Stimulated activated naive B cell treated with anti-CD40 and anti-IgM and Interleukin-4, amounts not matched to agents 10 μg/mL and 1 μg/mL and 100 μg/mL, for 72 hours (primary cell): ENCODE measurements at regions not wholly inside any gene's neighbourhood (a gene's known extent, or its start where the extent isn't known, plus 50 kb on each side); places are given as distances from the start of the nearest gene placed in this dataset.

Experiments
- ATAC-seq, 2 donors: fragments of 150-1000 bp; cut with Tn5 transposase; replicated peaks; 2 replicates each; pipeline ENCODE4 v1.10.0; 2021; ENCODE audit warnings: moderate library complexity in 1 of 2
- DNase-seq: peaks from one replicate; pipeline ENCODE4 v3.0.0; 2021
- H3K27ac Mint-ChIP-seq: one replicate; pipeline ENCODE4 v1.8.0; 2022; ENCODE audit warnings: mild to moderate bottlenecking, mixed read lengths
- H3K27me3 Mint-ChIP-seq, 2 donors: one replicate each; pipeline ENCODE4 v1.8.0; 2022; ENCODE audit warnings: mixed read lengths in 2 of 2
- H3K36me3 Mint-ChIP-seq, 2 donors: one replicate each; pipeline ENCODE4 v1.8.0; 2022; ENCODE audit warnings: mixed read lengths in 2 of 2, mild to moderate bottlenecking in 1 of 2
- H3K4me1 Mint-ChIP-seq, 2 donors: one replicate each; pipeline ENCODE4 v1.8.0; 2022; ENCODE audit warnings: mixed read lengths in 2 of 2, mild to moderate bottlenecking in 1 of 2
- H3K4me3 Mint-ChIP-seq, 2 donors: one replicate each; pipeline ENCODE4 v1.8.0; 2022; ENCODE audit warnings: mild to moderate bottlenecking in 2 of 2, mixed read lengths in 2 of 2, moderate library complexity in 1 of 2
- H3K9me3 Mint-ChIP-seq, 2 donors: one replicate each; pipeline ENCODE4 v1.8.0; 2022; ENCODE audit warnings: mixed read lengths in 2 of 2, mild to moderate bottlenecking in 1 of 2

DNA sequence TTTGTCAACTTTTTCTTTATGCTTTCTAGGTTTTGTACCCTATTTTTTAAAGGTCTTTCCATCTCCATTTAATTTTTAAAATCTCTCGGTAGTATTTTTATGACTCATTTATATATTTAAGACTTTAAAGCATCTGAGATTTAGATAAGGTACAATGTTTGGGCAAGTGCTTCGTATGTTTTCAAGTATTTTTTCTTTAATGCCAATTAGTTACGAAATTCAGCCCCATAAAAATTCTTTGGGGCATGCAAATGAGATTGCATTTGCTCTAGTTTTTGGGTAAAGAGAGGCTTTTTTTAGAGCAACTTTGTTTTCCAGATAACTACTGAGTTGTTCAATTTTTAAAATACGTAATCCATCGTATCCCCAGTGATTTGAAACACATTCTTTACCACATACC lies 65.3 kb upstream of the CRHR1 start:
- Mint-ChIP-seq H3K4me1 (no peaks in the 10 kb centered on the region), H3K36me3 (peaks cover 0 to under 1% of the 10 kb centered on the region in 2 donors), H3K27me3 (peaks cover 45 to 65% of the 10 kb centered on the region in 2 donors), H3K27ac (no peak overlapping the region), H3K9me3 (peaks cover under 1 to 1% of the 10 kb centered on the region in 2 donors), H3K4me3 (no peak overlapping the region)
- no peak for DNase-seq
- no peak for ATAC-seq

DNA sequence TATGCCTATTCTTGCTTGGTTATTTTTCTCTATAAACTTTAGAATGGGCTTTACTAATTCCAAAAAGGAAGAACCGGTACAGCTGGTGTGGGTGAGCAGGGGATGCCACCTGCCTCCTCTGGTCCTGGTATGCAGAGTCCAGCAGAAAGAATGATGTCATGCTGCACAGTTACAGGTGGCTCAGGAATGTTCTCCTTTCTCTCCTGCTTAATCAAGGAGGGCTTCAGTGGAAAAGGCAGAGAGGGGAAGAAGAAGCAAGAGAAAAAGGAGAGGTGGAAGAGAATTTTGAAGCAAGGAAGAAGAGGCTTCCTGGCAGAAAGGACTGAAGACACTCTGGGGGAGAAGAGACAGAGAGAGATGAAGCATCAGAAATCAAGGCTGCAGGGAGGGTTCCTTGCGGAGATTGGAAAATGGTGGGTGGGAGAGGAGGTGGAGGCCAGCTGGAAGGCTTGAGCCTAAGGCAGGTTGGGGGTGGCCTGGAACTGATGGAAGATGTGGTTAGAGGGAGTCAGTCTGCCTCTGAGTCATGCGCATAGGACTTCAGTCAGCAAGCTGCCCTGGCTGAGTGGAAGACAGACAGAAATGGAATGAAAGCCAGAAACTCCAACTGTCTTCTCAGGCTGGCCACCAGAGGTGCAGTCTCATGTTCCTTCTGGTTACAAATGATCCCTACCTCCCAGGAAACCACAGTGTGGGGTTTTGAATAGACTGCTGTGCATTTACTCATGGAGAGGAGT lies 64.6 kb upstream of the CRHR1 start:
- H3K4me3 Mint-ChIP-seq = no peak overlapping the region
- peaks cover 44 to 66% of the 10 kb centered on the region in 2 donors for H3K27me3 Mint-ChIP-seq
- peaks cover 3 to 5% of the 10 kb centered on the region in 2 donors for H3K9me3 Mint-ChIP-seq
- H3K4me1 Mint-ChIP-seq = no peaks in the 10 kb centered on the region
- DNase-seq (no peak), ATAC-seq (no peak)
- peaks cover 0 to 3% of the 10 kb centered on the region in 2 donors for H3K36me3 Mint-ChIP-seq
- no peak overlapping the region for H3K27ac Mint-ChIP-seq

DNA sequence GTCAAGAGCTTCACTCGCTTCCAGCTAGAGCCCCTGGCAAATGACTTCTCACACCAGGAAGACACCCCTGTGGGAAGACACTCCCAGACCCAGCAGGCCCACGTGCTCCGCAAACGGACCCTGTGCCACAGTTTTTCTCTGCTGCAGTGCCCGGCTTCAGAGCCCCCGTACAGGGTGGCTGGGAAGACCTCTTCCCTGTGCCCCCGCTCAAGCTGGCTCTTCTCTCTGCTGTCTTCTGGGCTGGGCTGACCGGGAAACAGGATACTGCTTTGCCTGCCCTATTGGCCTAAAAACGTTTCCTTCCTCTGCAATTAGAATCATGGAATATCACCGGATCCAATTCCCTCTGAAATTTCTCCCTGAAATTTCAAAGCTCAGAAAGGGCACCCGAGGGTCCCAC lies 63.7 kb upstream of the CRHR1 start:
- Mint-ChIP-seq H3K4me1 (no peaks in the 10 kb centered on the region), H3K4me3 (no peak overlapping the region)
- no peak for ATAC-seq

GRCh38 chr17:45722161-45722560 lies 62.0 kb upstream of the CRHR1 start:
- DNase-seq (no peak), ATAC-seq (no peak)
- peaks cover 49 to 66% of the 10 kb centered on the region in 2 donors for H3K27me3 Mint-ChIP-seq
- H3K9me3 Mint-ChIP-seq = peaks cover 6 to 9% of the 10 kb centered on the region in 2 donors
- peaks cover 2 to 3% of the 10 kb centered on the region in 2 donors for H3K36me3 Mint-ChIP-seq
- no peak overlapping the region for H3K4me3 Mint-ChIP-seq
- peaks cover 0 to 2% of the 10 kb centered on the region in 2 donors for H3K4me1 Mint-ChIP-seq
- no peak overlapping the region for H3K27ac Mint-ChIP-seq

More for the DNA sequence above, 63.7 kb upstream of the CRHR1 start:
- peaks cover 3 to 5% of the 10 kb centered on the region in 2 donors for H3K9me3 Mint-ChIP-seq
- H3K27me3 Mint-ChIP-seq = peaks cover 45 to 65% of the 10 kb centered on the region in 2 donors
- peaks cover 0 to 3% of the 10 kb centered on the region in 2 donors for H3K36me3 Mint-ChIP-seq
- peak overlapping the region; percentile 37 for H3K27ac Mint-ChIP-seq
- DNase-seq = no peak

DNA sequence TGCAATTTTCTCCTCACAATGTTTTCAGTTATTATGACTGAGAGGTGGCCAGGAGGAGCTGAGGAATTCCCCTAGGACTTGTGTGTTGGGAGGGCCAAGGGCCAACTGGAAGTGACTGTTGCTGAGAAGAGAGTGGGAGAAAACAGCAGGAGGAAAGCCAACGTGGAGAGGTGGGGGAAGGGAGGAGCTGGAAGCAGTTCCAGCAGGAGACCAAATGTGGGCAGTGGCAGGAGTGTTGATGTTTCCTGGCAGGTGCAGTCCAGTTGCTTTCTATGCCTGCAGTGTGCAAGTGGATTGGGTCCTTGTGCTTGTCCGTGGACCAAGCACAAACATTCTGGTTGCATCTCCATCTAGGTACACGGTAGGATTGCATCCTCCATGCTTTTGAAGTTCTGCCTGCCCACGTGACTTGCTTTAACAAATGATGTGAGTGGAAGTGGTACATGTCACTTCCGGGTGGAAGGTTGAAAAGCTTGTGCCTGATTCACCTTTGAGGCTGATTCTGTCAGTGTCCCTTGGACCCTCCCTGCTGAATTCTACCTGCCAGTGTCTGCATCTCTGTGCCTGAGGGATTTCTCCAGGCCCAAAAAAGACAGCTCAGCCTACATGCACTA lies 54.7 kb upstream of the CRHR1 start:
- H3K4me3 Mint-ChIP-seq = no peak overlapping the region
- ATAC-seq (no peak), DNase-seq (no peak)
- H3K36me3 Mint-ChIP-seq = peaks cover 7 to 19% of the 10 kb centered on the region in 2 donors
- peaks cover 68 to 71% of the 10 kb centered on the region in 2 donors for H3K27me3 Mint-ChIP-seq
- H3K4me1 Mint-ChIP-seq = peaks cover 0 to 2% of the 10 kb centered on the region in 2 donors
- H3K9me3 Mint-ChIP-seq = peaks cover 14 to 27% of the 10 kb centered on the region in 2 donors
- no peak overlapping the region for H3K27ac Mint-ChIP-seq

GRCh38 chr17:45730192-45730591 lies 53.9 kb upstream of the CRHR1 start:
- H3K36me3 Mint-ChIP-seq = peaks cover 7 to 19% of the 10 kb centered on the region in 2 donors
- ATAC-seq (no peak), DNase-seq (no peak)
- peaks cover 0 to 2% of the 10 kb centered on the region in 2 donors for H3K4me1 Mint-ChIP-seq
- no peak overlapping the region for H3K4me3 Mint-ChIP-seq
- peaks cover 16 to 29% of the 10 kb centered on the region in 2 donors for H3K9me3 Mint-ChIP-seq
- H3K27ac Mint-ChIP-seq = no peak overlapping the region
- H3K27me3 Mint-ChIP-seq = peaks cover 66 to 67% of the 10 kb centered on the region in 2 donors

- no peak for DNase-seq
- Mint-ChIP-seq H3K27ac (no peak overlapping the region), H3K4me1 (peaks cover 0 to 2% of the 10 kb centered on the region in 2 donors), H3K27me3 (peaks cover 67 to 69% of the 10 kb centered on the region in 2 donors), H3K9me3 (peaks cover 18 to 27% of the 10 kb centered on the region in 2 donors), H3K4me3 (no peak overlapping the region), H3K36me3 (peaks cover 6 to 19% of the 10 kb centered on the region in 2 donors)
- no peak for ATAC-seq
Measured at GRCh38 chr17:45731459-45731858, 52.7 kb upstream of the CRHR1 start.

DNA sequence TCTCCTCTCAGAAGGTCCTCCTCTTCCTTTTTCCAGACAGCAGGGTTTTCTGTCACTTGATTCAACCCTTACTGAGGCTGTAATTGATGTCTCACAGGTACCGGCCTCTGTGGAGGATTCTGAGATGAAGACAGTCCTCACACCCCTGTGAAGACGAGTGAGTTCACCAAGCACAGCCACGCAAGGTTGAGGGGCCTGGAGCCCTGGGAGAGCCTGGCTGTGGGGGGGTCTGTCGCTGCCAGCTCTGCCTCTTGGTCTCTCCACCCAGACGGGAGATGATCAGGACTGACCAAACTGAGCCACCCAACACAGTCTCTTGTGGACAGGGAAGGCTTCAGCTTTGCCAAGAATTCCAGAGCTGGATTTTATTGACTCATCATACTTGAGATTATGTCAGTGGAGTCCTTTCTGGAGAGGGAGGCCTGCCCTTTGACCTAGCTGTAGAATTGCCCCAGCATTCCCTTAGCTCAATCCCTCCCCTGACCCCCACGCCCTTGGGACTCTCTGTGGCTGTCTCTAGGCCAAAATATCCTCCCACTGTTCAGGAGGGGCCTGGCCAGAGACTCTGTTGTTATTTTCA lies 51.1 kb upstream of the CRHR1 start:
- peaks cover 56 to 69% of the 10 kb centered on the region in 2 donors for H3K27me3 Mint-ChIP-seq
- no peak for DNase-seq
- ATAC-seq = no peak

GRCh38 chr17:45733781-45734180 lies 50.3 kb upstream of the CRHR1 start:
- Mint-ChIP-seq H3K27ac (no peak overlapping the region), H3K9me3 (peaks cover 18 to 27% of the 10 kb centered on the region in 2 donors), H3K4me1 (no peaks in the 10 kb centered on the region), H3K4me3 (no peak overlapping the region), H3K36me3 (peaks cover 6 to 15% of the 10 kb centered on the region in 2 donors), H3K27me3 (peaks cover 49 to 68% of the 10 kb centered on the region in 2 donors)
- no peak for ATAC-seq
- no peak for DNase-seq

More for the DNA sequence above, 51.1 kb upstream of the CRHR1 start:
- Mint-ChIP-seq H3K9me3 (peaks cover 18 to 27% of the 10 kb centered on the region in 2 donors), H3K4me1 (no peaks in the 10 kb centered on the region), H3K27ac (no peak overlapping the region), H3K36me3 (peaks cover 6 to 19% of the 10 kb centered on the region in 2 donors), H3K4me3 (no peak overlapping the region)
